ENCODE measurements at regions not wholly inside any gene's neighbourhood (a gene's known extent, or its start where the extent isn't known, plus 50 kb on each side); places are given as distances from the start of the nearest gene placed in this dataset.

DNA sequence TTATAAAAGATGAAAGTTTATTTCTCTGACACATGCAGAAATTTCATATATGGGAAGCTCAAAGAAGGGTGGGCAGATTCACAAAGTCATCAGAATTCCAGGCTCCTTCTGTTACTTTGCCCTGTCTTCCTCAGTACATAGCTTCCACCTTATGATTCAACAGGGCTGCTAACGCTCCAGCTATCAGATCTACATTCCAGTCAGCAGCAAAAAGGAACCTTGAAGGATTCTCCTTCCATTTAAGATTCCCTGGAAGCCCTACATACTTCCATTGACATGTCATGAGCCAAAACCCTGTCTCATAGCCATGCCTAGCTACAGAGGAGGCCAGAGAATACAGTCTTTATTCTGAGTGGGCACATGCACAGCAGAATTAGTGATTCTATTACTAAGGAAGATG lies 103.3 kb downstream of the NCR2 start:
- no peak for TF ChIP-seq CTCF (IDR thresholded peaks at IDR 0.05; ENCODE audit: insufficient read depth, low read depth, low read length)
- TF ChIP-seq EZH2 (IDR thresholded peaks at IDR 0.05; ENCODE audit: insufficient read depth, low read length), result no peak

Data from astrocyte (in vitro differentiated cells and primary cell).